Endothelial cell of umbilical vein (primary cell): ENCODE measurements at regions not wholly inside any gene's neighbourhood (a gene's known extent, or its start where the extent isn't known, plus 50 kb on each side); places are given as distances from the start of the nearest gene placed in this dataset.

ENCODE experiments used
- BruUV-seq: library from RNA; stranded (reverse); fragments of 400-500 nt; replicated peaks from 2 replicates; lab custom pipeline; 2021; lab: Mats Ljungman, UMichigan
- CTCF ChIA-PET: fragments of 300-600, 350-600 bp; sonication (Branson Sonifier 250); formaldehyde crosslinking; loops from one replicate; lab custom pipeline; 2021; ENCODE audit warnings: antibody characterized with exemption, inconsistent platforms; lab: Charles Lee
- POLR2A ChIA-PET: fragments of 300-600, 350-600 bp; sonication (Branson Sonifier 250); formaldehyde crosslinking; loops from one replicate; lab custom pipeline; 2021; ENCODE audit warnings: antibody characterized with exemption, inconsistent platforms; lab: Charles Lee
- DNase-seq: peaks from one replicate; pipeline ENCODE4 v3.0.0-alpha.2; 2011; ENCODE audit warnings: low read depth, low spot score
- FAIRE-seq: peaks from 2 replicates; lab custom pipeline; 2011; peaks lifted over from hg19 to GRCh38; lab: Jason Lieb, UNC
- H2AFZ ChIP-seq: 2 replicates; pipeline ENCODE4 v1.6.0; 2012; ENCODE audit warnings: low read depth, low read length, control low read depth, inconsistent platforms
- H3K27ac ChIP-seq: 2 replicates; pipeline ENCODE4 v1.5.1; 2011; ENCODE audit warnings: low read depth, mild to moderate bottlenecking, control low read depth, low read length, moderate library complexity; ENCODE audit not compliant: insufficient read depth
- H3K27me3 ChIP-seq, 2 experiments: 2 replicates each; pipeline versions ENCODE4 v1.6.0 to v1.6.1; 2011; ENCODE audit warnings: low read length in 2 of 2, mixed read lengths in 1 of 2; ENCODE audit not compliant: control insufficient read depth in 2 of 2, insufficient read depth in 2 of 2
- H3K36me3 ChIP-seq, 2 experiments: 2 replicates in 1 of 2; 3 replicates in 1 of 2; pipeline ENCODE4 v1.5.1; 2011; ENCODE audit warnings: low read length in 2 of 2, mild to moderate bottlenecking in 1 of 2, moderate library complexity in 1 of 2; ENCODE audit not compliant: control insufficient read depth in 2 of 2, insufficient read depth in 2 of 2; ENCODE audit errors: extremely low read depth in 1 of 2
- H3K4me1 ChIP-seq: 3 replicates; pipeline ENCODE4 v1.5.1; 2011; ENCODE audit warnings: mild to moderate bottlenecking, low read length; ENCODE audit not compliant: control insufficient read depth, insufficient read depth; ENCODE audit errors: extremely low read depth
- H3K4me2 ChIP-seq: 2 replicates; pipeline ENCODE4 v1.6.1; 2011; ENCODE audit warnings: low read length, control low read depth, mixed read lengths; ENCODE audit not compliant: insufficient read depth
- H3K4me3 ChIP-seq, 3 experiments: fragments of 200-600 bp in 1 of 3; sonication (generic), shearing (Covaris generic) in 1 of 3; replicated peaks in 1 of 3; 2 replicates each; pipeline ENCODE4 v1.5.1; 2011 to 2016; ENCODE audit warnings: control low read depth in 3 of 3, low read length in 3 of 3, mild to moderate bottlenecking in 2 of 3, inconsistent platforms in 1 of 3, low read depth in 1 of 3, moderate library complexity in 1 of 3; ENCODE audit not compliant: insufficient read depth in 1 of 3
- H3K79me2 ChIP-seq: 2 replicates; pipeline ENCODE4 v1.6.0; 2012; ENCODE audit warnings: low read length, inconsistent platforms; ENCODE audit not compliant: control insufficient read depth, insufficient read depth
- H3K9ac ChIP-seq: replicated peaks from 2 replicates; pipeline ENCODE3; 2011; ENCODE audit warnings: low read length, control low read depth; ENCODE audit not compliant: insufficient read depth; ENCODE audit errors: extremely low read depth
- H3K9me1 ChIP-seq: replicated peaks from 3 replicates; pipeline ENCODE4 v1.6.0; 2011; ENCODE audit warnings: mild to moderate bottlenecking, low read length; ENCODE audit not compliant: control insufficient read depth, insufficient read depth; ENCODE audit errors: extremely low read depth
- H3K9me3 ChIP-seq: replicated peaks from 2 replicates; pipeline ENCODE4 v1.5.1; 2012; ENCODE audit warnings: low read length, inconsistent platforms; ENCODE audit not compliant: control insufficient read depth, insufficient read depth
- H4K20me1 ChIP-seq: replicated peaks from 2 replicates; pipeline ENCODE3; 2011; ENCODE audit warnings: mild to moderate bottlenecking, low read length; ENCODE audit not compliant: control insufficient read depth, insufficient read depth; ENCODE audit errors: extremely low read depth
- EZH2 ChIP-seq: IDR thresholded peaks from 2 replicates; pipeline ENCODE4 v1.6.1; 2012; ENCODE audit warnings: borderline replicate concordance, low read depth, mild to moderate bottlenecking, moderate library complexity, low read length, inconsistent platforms; ENCODE audit not compliant: severe bottlenecking
- FOS ChIP-seq: IDR thresholded peaks from 2 replicates; pipeline ENCODE4 v1.6.1; 2011; ENCODE audit warnings: mild to moderate bottlenecking, low read length, moderate library complexity, borderline replicate concordance; ENCODE audit not compliant: insufficient read depth
- GATA2 ChIP-seq: IDR thresholded peaks from 2 replicates; pipeline ENCODE4 v1.7.0; 2011; ENCODE audit warnings: low read depth, mild to moderate bottlenecking, moderate library complexity, mixed read lengths, low read length; ENCODE audit not compliant: insufficient read length, insufficient read depth
- JUN ChIP-seq: IDR thresholded peaks from 2 replicates; pipeline ENCODE4 v1.6.1; 2011; ENCODE audit warnings: borderline replicate concordance, low read depth; ENCODE audit not compliant: insufficient read length, insufficient read depth
- MYC ChIP-seq: IDR thresholded peaks from one replicate; pipeline ENCODE4 v1.6.1; 2011; ENCODE audit warnings: mild to moderate bottlenecking, low read depth, low read length
- POLR2A ChIP-seq: IDR thresholded peaks from 2 replicates; pipeline ENCODE4 v1.6.1; 2012; ENCODE audit warnings: low read depth, mild to moderate bottlenecking, control low read depth, low read length
- POLR2AphosphoS5 ChIP-seq: IDR thresholded peaks from 2 replicates; pipeline ENCODE4 v1.6.1; 2012; ENCODE audit warnings: low read depth, mild to moderate bottlenecking, control low read depth, low read length, moderate library complexity; ENCODE audit not compliant: insufficient read depth
- dilution Hi-C: fragments of 300-500 bp; cut with MboI; formaldehyde crosslinking; loops from one replicate; pipeline ENCODE4 v1.15.0; 2019; ENCODE audit warnings: low sequenced_read_pairs; ENCODE audit not compliant: extremely low pct_ligation_motif_present
- intact Hi-C: fragments of 100-400 bp; cut with micrococcal nuclease; formaldehyde crosslinking; loops from one replicate; pipeline ENCODE4 v1.10.0; 2022
- TF ChIP-seq, protein P1 (sequence below): IDR thresholded peaks from 2 replicates; pipeline ENCODE4 v1.6.1; 2011; ENCODE audit not compliant: insufficient read depth, insufficient read length
- TF ChIP-seq, protein P2 (sequence below), 2 donors: IDR thresholded peaks; 1 replicate in 1 of 2; 2 replicates in 1 of 2; pipeline ENCODE4 v1.5.1; 2011; ENCODE audit warnings: low read length in 2 of 2, mild to moderate bottlenecking in 2 of 2, moderate library complexity in 2 of 2, control low read depth in 1 of 2, inconsistent platforms in 1 of 2, low read depth in 1 of 2; ENCODE audit not compliant: insufficient read depth in 1 of 2; ENCODE audit errors: extremely low read depth in 1 of 2

DNA sequence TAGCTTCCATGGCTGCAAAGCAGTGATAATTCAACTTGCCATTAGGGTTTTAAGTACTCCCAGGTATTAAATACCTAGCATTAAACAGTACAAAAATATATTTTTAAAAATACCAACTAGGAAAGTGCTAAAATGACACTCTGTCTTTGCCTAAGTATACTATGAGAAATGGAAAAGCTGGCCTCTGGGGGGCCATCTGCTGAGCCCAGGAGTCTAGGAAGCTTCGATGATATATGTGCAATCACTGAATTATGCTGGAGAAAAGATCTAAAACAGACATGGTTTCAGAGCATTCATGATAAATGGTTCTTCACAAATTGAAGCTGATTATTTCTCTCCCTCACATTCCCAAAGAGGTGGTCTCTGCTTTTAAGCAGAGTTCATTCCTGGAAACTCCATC, 191.8 kb downstream of the OPA1 start:
- ChIA-PET POLR2A (no interaction called here), CTCF (interaction anchor here (0.9 to 11.2 kb wide), 5 partner anchors 119 to 530 kb away, joined by 3 to 355 read pairs (median 4); partner anchors contain the start of gene HES1)
- BruUV-seq = no TSS peak
- Histone ChIP-seq H4K20me1 (no peaks in the 10 kb centered on the region), H3K9me1 (no peaks in the 10 kb centered on the region), H3K79me2 (no peaks in the 10 kb centered on the region), H3K27me3 (peaks cover 1 to 2% of the 10 kb centered on the region in 2 experiments), H3K4me1 (peaks cover 18% of the 10 kb centered on the region), H2AFZ (no peak overlapping the region), H3K27ac (no peak overlapping the region), H3K4me2 (no peak overlapping the region), H3K9me3 (no peaks in the 10 kb centered on the region), H3K4me3 (no peak overlapping the region), H3K36me3 (no peaks in the 10 kb centered on the region), H3K9ac (no peak overlapping the region)
- TF ChIP-seq, protein P1, sequence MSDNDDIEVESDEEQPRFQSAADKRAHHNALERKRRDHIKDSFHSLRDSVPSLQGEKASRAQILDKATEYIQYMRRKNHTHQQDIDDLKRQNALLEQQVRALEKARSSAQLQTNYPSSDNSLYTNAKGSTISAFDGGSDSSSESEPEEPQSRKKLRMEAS = no peak
- TF ChIP-seq JUN = no peak
- no peak for TF ChIP-seq FOS
- no peak for TF ChIP-seq GATA2
- TF ChIP-seq, protein P2, sequence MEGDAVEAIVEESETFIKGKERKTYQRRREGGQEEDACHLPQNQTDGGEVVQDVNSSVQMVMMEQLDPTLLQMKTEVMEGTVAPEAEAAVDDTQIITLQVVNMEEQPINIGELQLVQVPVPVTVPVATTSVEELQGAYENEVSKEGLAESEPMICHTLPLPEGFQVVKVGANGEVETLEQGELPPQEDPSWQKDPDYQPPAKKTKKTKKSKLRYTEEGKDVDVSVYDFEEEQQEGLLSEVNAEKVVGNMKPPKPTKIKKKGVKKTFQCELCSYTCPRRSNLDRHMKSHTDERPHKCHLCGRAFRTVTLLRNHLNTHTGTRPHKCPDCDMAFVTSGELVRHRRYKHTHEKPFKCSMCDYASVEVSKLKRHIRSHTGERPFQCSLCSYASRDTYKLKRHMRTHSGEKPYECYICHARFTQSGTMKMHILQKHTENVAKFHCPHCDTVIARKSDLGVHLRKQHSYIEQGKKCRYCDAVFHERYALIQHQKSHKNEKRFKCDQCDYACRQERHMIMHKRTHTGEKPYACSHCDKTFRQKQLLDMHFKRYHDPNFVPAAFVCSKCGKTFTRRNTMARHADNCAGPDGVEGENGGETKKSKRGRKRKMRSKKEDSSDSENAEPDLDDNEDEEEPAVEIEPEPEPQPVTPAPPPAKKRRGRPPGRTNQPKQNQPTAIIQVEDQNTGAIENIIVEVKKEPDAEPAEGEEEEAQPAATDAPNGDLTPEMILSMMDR (IDR thresholded peaks at IDR 0.05; ENCODE audit: extremely low read depth in 1 of 2, insufficient read depth in 1 of 2, low read depth in 1 of 2, low read length in 2 of 2) = no peak
- no peak for TF ChIP-seq MYC
- TF ChIP-seq EZH2 = no peak
- TF ChIP-seq POLR2A = no peak
- TF ChIP-seq POLR2AphosphoS5 = no peak
- DNase-seq = no peak
- intact Hi-C loops = loop anchor here (5.0 kb wide), 3 partner anchors 118 to 617 kb away; no protein-coding TSS in a partner anchor
- dilution Hi-C loops = no loop called here
- no peak for FAIRE-seq
